ENCODE measurements at regions not wholly inside any gene's neighbourhood (a gene's known extent, or its start where the extent isn't known, plus 50 kb on each side); places are given as distances from the start of the nearest gene placed in this dataset.

DNA sequence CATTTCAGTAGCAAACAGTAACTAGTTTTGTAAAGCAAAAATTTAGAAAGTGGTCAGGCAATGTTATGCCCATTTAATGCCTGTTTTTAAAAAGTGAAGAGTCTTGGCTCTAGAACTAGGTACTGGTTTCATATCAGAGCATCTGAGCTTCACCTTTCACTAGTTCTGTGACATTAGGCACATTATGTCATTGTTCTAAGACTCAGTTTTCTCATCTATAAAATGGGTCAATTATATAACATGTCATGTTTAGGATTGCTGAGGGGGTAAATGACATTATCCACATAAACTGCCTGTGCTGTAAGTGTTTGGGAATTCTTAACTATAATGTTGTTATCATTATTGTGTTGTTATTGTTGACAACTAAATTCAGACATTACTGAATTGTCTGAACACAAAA is 235.6 kb upstream of the ZC3H12C start (continued):
- no peak for TF ChIP-seq CBFB (CRISPR knock-in tag; IDR thresholded peaks at IDR 0.05)

DNA sequence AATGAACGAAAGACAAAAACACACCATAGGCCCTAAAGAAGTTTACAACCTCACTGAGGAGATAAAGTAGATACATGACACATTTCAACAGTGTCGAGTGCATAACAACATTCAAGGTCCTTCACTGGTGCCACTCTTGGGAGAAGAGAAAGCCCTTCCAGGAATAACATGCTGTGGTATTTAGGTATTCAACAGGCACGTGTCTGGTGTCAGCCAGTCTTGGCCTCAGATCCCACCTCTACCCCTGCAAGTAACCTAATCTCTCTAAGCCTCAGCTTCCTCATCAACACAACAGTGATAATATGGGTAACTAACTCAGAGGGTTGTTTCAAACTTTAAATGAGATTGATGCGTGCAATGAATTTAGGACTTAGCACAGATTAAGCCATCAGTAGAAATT is 235.0 kb upstream of the ZC3H12C start:
- H3K9ac ChIP-seq (ENCODE audit: insufficient read depth, low read depth, low read length): no peak overlapping the region
- FAIRE-seq: no peak
- no peak for TF ChIP-seq RAD51 (IDR thresholded peaks at IDR 0.05; ENCODE audit: borderline replicate concordance)
- no peak for TF ChIP-seq ZBTB7B (CRISPR knock-in tag; IDR thresholded peaks at IDR 0.05)
- no peak for TF ChIP-seq HNF4G (IDR thresholded peaks at IDR 0.05; ENCODE audit: borderline replicate concordance, low read depth, low read length)
- TF ChIP-seq HNF4G (CRISPR knock-in tag; IDR thresholded peaks at IDR 0.05; ENCODE audit: borderline replicate concordance, low read depth): no peak
- no peak for TF ChIP-seq ZNF205 (CRISPR knock-in tag; IDR thresholded peaks at IDR 0.05)
- TF ChIP-seq, protein P1, sequence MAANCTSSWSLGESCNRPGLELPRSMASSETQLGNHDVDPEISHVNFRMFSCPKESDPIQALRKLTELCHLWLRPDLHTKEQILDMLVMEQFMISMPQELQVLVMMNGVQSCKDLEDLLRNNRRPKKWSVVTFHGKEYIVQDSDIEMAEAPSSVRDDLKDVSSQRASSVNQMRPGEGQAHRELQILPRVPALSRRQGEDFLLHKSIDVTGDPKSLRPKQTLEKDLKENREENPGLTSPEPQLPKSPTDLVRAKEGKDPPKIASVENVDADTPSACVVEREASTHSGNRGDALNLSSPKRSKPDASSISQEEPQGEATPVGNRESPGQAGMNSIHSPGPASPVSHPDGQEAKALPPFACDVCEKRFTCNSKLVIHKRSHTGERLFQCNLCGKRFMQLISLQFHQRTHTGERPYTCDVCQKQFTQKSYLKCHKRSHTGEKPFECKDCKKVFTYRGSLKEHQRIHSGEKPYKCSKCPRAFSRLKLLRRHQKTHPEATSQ (CRISPR knock-in tag; IDR thresholded peaks at IDR 0.05; ENCODE audit: borderline replicate concordance): no peak
- TF ChIP-seq PHB2 (IDR thresholded peaks at IDR 0.05; ENCODE audit: partially characterized antibody): no peak
- TF ChIP-seq, protein P2, sequence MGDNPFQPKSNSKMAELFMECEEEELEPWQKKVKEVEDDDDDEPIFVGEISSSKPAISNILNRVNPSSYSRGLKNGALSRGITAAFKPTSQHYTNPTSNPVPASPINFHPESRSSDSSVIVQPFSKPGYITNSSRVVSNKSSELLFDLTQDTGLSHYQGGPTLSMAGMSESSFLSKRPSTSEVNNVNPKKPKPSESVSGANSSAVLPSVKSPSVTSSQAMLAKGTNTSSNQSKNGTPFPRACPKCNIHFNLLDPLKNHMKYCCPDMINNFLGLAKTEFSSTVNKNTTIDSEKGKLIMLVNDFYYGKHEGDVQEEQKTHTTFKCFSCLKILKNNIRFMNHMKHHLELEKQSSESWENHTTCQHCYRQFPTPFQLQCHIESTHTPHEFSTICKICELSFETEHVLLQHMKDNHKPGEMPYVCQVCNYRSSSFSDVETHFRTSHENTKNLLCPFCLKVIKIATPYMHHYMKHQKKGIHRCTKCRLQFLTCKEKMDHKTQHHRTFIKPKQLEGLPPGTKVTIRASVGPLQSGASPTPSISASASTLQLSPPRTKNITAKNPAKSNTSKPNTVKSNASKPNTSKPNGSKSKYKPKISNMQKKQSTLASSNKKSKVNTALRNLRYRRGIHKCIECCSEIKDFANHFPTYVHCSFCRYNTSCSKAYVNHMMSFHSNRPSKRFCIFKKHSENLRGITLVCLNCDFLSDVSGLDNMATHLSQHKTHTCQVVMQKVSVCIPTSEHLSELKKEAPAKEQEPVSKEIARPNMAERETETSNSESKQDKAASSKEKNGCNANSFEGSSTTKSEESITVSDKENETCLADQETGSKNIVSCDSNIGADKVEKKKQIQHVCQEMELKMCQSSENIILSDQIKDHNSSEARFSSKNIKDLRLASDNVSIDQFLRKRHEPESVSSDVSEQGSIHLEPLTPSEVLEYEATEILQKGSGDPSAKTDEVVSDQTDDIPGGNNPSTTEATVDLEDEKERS (CRISPR knock-in tag; IDR thresholded peaks at IDR 0.05): no peak
- TF ChIP-seq, protein P3, sequence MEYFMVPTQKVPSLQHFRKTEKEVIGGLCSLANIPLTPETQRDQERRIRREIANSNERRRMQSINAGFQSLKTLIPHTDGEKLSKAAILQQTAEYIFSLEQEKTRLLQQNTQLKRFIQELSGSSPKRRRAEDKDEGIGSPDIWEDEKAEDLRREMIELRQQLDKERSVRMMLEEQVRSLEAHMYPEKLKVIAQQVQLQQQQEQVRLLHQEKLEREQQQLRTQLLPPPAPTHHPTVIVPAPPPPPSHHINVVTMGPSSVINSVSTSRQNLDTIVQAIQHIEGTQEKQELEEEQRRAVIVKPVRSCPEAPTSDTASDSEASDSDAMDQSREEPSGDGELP (IDR thresholded peaks at IDR 0.05; ENCODE audit: borderline replicate concordance, low read depth): no peak
- TF ChIP-seq ESRRA (CRISPR knock-in tag; IDR thresholded peaks at IDR 0.05; ENCODE audit: low read depth): no peak
- TF ChIP-seq, protein P4, sequence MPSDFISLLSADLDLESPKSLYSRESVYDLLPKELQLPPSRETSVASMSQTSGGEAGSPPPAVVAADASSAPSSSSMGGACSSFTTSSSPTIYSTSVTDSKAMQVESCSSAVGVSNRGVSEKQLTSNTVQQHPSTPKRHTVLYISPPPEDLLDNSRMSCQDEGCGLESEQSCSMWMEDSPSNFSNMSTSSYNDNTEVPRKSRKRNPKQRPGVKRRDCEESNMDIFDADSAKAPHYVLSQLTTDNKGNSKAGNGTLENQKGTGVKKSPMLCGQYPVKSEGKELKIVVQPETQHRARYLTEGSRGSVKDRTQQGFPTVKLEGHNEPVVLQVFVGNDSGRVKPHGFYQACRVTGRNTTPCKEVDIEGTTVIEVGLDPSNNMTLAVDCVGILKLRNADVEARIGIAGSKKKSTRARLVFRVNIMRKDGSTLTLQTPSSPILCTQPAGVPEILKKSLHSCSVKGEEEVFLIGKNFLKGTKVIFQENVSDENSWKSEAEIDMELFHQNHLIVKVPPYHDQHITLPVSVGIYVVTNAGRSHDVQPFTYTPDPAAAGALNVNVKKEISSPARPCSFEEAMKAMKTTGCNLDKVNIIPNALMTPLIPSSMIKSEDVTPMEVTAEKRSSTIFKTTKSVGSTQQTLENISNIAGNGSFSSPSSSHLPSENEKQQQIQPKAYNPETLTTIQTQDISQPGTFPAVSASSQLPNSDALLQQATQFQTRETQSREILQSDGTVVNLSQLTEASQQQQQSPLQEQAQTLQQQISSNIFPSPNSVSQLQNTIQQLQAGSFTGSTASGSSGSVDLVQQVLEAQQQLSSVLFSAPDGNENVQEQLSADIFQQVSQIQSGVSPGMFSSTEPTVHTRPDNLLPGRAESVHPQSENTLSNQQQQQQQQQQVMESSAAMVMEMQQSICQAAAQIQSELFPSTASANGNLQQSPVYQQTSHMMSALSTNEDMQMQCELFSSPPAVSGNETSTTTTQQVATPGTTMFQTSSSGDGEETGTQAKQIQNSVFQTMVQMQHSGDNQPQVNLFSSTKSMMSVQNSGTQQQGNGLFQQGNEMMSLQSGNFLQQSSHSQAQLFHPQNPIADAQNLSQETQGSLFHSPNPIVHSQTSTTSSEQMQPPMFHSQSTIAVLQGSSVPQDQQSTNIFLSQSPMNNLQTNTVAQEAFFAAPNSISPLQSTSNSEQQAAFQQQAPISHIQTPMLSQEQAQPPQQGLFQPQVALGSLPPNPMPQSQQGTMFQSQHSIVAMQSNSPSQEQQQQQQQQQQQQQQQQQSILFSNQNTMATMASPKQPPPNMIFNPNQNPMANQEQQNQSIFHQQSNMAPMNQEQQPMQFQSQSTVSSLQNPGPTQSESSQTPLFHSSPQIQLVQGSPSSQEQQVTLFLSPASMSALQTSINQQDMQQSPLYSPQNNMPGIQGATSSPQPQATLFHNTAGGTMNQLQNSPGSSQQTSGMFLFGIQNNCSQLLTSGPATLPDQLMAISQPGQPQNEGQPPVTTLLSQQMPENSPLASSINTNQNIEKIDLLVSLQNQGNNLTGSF (CRISPR knock-in tag; IDR thresholded peaks at IDR 0.05): no peak
- no peaks in the 10 kb centered on the region for H4K20me1 ChIP-seq (ENCODE audit: insufficient read depth, low read length)
- 37% methylated on average over 3 of the region's 4 CpGs for WGBS (ENCODE audit: low lambda C conversion rate)
- no peak for DNase-seq (ENCODE audit: low spot score)
- no peaks in the 10 kb centered on the region for H3K9me3 ChIP-seq (ENCODE audit: low read length)
- H3K27me3 ChIP-seq (ENCODE audit: control insufficient read depth in 1 of 2, insufficient read depth in 2 of 2, low read length in 2 of 2): no peaks in the 10 kb centered on the region
- in situ Hi-C loops (cut with HindIII; ENCODE audit: extremely low pct_ligation_motif_present, low pct_unique_long_range_greater_than_20kb): no loop called here
- ChIA-PET POLR2A (no interaction called here), CTCF (ENCODE audit: low intra/inter-chr PET ratio, low total read pairs) (no interaction called here)
- intact Hi-C loops (cut with micrococcal nuclease; ENCODE audit: unreplicated experiment): no loop called here
- no peaks in the 10 kb centered on the region for H3K36me3 ChIP-seq (replicated peaks in 1 of 2; ENCODE audit: control insufficient read depth in 1 of 2, insufficient read depth in 2 of 2, low read length in 2 of 2)
- no TSS peak for BruUV-seq (replicated peaks)
- no peak for ATAC-seq
- H3K4me1 ChIP-seq (ENCODE audit: insufficient read depth, low read length): no peaks in the 10 kb centered on the region
- no peak overlapping the region for H3K4me2 ChIP-seq (ENCODE audit: low read depth, low read length)
- no peak overlapping the region for H2AFZ ChIP-seq (ENCODE audit: low read length)
- no peak overlapping the region for H3K27ac ChIP-seq (ENCODE audit: extremely low read length, insufficient read depth, low read length)
- no peaks in the 10 kb centered on the region for H3K79me2 ChIP-seq (ENCODE audit: insufficient read depth, low read length)
- no peak overlapping the region for H3K4me3 ChIP-seq (replicated peaks in 1 of 3; ENCODE audit: insufficient read depth in 1 of 3, low read depth in 2 of 3, low read length in 3 of 3)

Measured in HepG2 (cell line).